HFF-Myc (cell line): ENCODE measurements at regions not wholly inside any gene's neighbourhood (a gene's known extent, or its start where the extent isn't known, plus 50 kb on each side); places are given as distances from the start of the nearest gene placed in this dataset.

Experiments used
- DNase-seq: peaks from one replicate; pipeline ENCODE4 v3.0.0-alpha.2; 2011; ENCODE audit warnings: low read depth; ENCODE audit errors: extremely low read depth
- H3K4me3 ChIP-seq: replicated peaks from 2 replicates; pipeline ENCODE4 v1.5.1; 2011; ENCODE audit warnings: low read depth, mild to moderate bottlenecking, control low read depth, low read length
- TF ChIP-seq, protein P1 (sequence below): IDR thresholded peaks from 2 replicates; pipeline ENCODE4 v1.5.1; 2012; ENCODE audit warnings: mild to moderate bottlenecking, low read depth, low read length, control low read depth; ENCODE audit errors: missing control alignments

DNA sequence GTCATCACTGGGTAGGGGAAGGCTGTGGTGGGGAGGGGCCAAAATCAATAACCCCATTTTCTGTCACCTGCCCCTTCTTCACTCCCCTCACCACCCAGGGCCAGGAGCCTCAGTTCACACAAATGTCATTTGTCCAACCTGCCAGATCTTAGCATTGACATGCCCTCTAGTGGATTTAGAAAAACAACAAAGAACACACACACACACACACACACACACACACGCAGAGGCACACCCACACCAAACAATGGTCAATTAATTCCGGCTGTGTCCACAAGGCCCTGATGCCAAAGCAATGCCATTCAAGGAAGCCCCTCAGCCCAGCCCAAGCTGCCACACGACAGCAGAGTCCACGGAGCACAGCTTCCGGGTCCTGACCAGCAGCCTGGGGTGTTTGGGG, 68.4 kb downstream of the NOG start:
- TF ChIP-seq, protein P1, sequence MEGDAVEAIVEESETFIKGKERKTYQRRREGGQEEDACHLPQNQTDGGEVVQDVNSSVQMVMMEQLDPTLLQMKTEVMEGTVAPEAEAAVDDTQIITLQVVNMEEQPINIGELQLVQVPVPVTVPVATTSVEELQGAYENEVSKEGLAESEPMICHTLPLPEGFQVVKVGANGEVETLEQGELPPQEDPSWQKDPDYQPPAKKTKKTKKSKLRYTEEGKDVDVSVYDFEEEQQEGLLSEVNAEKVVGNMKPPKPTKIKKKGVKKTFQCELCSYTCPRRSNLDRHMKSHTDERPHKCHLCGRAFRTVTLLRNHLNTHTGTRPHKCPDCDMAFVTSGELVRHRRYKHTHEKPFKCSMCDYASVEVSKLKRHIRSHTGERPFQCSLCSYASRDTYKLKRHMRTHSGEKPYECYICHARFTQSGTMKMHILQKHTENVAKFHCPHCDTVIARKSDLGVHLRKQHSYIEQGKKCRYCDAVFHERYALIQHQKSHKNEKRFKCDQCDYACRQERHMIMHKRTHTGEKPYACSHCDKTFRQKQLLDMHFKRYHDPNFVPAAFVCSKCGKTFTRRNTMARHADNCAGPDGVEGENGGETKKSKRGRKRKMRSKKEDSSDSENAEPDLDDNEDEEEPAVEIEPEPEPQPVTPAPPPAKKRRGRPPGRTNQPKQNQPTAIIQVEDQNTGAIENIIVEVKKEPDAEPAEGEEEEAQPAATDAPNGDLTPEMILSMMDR, result no peak
- DNase-seq, result no peak
- no peak overlapping the region for H3K4me3 ChIP-seq

DNA sequence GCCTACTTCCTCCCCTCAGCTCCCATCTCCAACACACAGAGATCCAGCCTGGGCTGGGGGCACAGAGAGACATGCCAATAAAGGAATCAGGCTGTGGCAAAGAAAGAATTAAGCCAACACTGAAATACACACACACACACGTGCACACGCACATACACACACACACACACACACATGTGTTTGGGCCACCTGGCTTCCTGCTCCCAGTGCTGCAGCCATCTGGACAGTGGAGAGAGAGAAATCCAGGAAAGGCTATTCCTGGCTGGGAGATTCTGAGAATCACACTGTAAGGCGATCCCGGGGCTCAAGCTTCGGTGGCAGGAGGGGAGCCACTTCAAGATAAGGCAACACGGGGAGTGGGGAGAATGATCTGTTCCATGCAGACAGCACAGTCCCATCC, 72.4 kb downstream of the NOG start:
- no peak overlapping the region for H3K4me3 ChIP-seq
- DNase-seq, result no peak
- TF ChIP-seq, protein P1, result no peak

DNA sequence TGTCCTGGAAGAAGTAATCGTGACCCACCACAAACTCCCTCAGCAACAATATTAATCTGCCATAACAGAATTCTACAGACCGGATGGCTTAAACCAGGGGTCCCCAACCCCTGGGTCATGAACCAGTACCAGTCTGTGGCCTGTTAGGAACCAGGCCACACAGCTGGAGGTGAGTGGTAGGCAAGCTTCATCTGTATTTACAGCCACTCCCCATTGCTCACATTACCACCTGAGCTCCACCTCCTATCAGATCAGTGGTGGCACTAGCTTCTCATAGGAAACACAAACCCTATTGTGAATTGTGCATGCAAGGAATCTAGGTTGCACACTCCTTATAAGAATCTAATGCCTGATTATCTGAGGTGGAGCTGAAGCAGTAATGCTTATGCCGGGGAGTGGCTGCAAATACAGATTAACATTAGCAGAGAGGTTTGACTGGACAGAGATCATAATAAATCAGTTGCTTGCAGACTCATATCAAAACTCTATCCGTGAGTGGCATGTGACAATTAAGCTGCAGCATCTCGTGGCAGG, 74.5 kb downstream of the NOG start:
- TF ChIP-seq, protein P1, result no peak
- no peak overlapping the region for H3K4me3 ChIP-seq
- no peak for DNase-seq

DNA sequence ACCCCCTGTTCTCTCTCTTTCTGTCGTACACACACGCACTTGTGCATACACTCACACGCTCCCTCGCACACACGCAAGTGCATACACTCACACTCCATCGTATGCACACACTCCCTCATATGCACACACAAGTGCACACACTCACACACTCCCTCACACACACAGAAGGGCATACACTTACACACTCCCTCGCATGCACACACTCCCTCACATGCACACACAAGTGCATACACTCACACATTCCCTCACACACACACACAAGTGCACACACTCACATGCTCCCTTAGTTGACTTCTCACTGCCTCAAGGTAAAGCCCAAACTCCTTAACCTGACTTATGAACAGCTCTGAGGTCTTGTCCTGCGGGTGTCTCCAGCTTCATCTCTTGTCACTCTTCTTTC, 78.7 kb downstream of the NOG start:
- TF ChIP-seq, protein P1, result no peak

GRCh38 chr17:56674401-56674925, 81.0 kb downstream of the NOG start:
- TF ChIP-seq, protein P1, result no peak
- DNase-seq, result no peak
- H3K4me3 ChIP-seq, result no peak overlapping the region

More for the DNA sequence above, 78.7 kb downstream of the NOG start:
- no peak for DNase-seq
- H3K4me3 ChIP-seq, result no peak overlapping the region

GRCh38 chr17:56675876-56676660, 82.6 kb downstream of the NOG start:
- no peak for DNase-seq
- TF ChIP-seq, protein P1, result no peak
- H3K4me3 ChIP-seq, result no peak overlapping the region
